DND-41 (cell line): ENCODE measurements at regions not wholly inside any gene's neighbourhood (a gene's known extent, or its start where the extent isn't known, plus 50 kb on each side); places are given as distances from the start of the nearest gene placed in this dataset.

Source experiments
- EZH2 ChIP-seq: IDR thresholded peaks from 3 replicates; pipeline ENCODE4 v1.6.1; 2012; ENCODE audit warnings: borderline replicate concordance, low read depth, mild to moderate bottlenecking, moderate library complexity, low read length, inconsistent platforms; ENCODE audit not compliant: severe bottlenecking
- TF ChIP-seq, protein P1 (sequence below): IDR thresholded peaks from 2 replicates; pipeline ENCODE4 v1.5.1; 2012; ENCODE audit warnings: borderline replicate concordance, low read length, moderate library complexity, mild to moderate bottlenecking; ENCODE audit not compliant: poor library complexity, severe bottlenecking; ENCODE audit errors: extremely low read depth

DNA sequence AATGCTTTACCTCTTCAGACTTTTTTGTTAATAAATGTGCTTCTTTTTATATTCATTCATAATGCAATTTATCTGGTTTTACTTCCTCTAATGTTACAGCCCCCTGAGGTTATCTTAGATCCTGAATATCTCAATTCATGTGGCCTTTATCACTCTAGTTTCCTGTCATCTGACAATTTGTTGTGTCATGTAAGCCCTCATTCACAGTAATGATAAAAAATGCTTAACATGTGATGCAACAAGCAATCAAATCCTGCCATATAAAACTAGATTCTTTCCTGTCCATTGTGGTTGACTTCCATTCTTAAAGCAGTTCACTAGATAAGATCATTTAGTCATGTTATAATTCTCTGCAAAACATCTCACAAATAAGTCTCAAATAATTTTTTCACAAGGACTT is 991.2 kb upstream of the ACO1 start:
- TF ChIP-seq, protein P1, sequence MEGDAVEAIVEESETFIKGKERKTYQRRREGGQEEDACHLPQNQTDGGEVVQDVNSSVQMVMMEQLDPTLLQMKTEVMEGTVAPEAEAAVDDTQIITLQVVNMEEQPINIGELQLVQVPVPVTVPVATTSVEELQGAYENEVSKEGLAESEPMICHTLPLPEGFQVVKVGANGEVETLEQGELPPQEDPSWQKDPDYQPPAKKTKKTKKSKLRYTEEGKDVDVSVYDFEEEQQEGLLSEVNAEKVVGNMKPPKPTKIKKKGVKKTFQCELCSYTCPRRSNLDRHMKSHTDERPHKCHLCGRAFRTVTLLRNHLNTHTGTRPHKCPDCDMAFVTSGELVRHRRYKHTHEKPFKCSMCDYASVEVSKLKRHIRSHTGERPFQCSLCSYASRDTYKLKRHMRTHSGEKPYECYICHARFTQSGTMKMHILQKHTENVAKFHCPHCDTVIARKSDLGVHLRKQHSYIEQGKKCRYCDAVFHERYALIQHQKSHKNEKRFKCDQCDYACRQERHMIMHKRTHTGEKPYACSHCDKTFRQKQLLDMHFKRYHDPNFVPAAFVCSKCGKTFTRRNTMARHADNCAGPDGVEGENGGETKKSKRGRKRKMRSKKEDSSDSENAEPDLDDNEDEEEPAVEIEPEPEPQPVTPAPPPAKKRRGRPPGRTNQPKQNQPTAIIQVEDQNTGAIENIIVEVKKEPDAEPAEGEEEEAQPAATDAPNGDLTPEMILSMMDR: no peak
- no peak for TF ChIP-seq EZH2
